ENCODE measurements at regions not wholly inside any gene's neighbourhood (a gene's known extent, or its start where the extent isn't known, plus 50 kb on each side); places are given as distances from the start of the nearest gene placed in this dataset.

DNA sequence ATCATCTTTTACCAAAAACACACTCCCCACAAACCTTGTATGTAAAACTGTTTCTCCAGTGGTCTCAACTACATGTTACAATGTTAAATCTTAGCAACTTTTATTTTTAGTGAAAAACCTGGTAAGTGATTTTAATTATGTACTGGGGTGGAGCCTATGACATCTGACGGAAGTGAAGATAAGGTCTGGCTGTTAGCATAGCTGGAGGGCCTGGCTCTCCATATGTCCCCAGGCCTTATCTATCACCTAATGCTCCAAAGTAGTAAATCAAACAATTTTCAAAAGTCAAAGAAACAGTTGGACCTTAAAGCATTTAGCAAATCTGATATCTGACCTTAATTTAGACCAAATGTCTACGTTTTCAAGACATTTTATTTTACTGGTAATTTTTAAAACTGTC, 173.6 kb upstream of the SMAD3 start (continued):
- TF ChIP-seq HSF4 (CRISPR knock-in tag; IDR thresholded peaks at IDR 0.05; ENCODE audit: borderline replicate concordance): no peak
- TF ChIP-seq, protein P1, sequence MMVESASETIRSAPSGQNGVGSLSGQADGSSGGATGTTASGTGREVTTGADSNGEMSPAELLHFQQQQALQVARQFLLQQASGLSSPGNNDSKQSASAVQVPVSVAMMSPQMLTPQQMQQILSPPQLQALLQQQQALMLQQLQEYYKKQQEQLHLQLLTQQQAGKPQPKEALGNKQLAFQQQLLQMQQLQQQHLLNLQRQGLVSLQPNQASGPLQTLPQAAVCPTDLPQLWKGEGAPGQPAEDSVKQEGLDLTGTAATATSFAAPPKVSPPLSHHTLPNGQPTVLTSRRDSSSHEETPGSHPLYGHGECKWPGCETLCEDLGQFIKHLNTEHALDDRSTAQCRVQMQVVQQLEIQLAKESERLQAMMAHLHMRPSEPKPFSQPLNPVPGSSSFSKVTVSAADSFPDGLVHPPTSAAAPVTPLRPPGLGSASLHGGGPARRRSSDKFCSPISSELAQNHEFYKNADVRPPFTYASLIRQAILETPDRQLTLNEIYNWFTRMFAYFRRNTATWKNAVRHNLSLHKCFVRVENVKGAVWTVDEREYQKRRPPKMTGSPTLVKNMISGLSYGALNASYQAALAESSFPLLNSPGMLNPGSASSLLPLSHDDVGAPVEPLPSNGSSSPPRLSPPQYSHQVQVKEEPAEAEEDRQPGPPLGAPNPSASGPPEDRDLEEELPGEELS (CRISPR knock-in tag; IDR thresholded peaks at IDR 0.05; ENCODE audit: borderline replicate concordance): no peak
- TF ChIP-seq, protein P2, sequence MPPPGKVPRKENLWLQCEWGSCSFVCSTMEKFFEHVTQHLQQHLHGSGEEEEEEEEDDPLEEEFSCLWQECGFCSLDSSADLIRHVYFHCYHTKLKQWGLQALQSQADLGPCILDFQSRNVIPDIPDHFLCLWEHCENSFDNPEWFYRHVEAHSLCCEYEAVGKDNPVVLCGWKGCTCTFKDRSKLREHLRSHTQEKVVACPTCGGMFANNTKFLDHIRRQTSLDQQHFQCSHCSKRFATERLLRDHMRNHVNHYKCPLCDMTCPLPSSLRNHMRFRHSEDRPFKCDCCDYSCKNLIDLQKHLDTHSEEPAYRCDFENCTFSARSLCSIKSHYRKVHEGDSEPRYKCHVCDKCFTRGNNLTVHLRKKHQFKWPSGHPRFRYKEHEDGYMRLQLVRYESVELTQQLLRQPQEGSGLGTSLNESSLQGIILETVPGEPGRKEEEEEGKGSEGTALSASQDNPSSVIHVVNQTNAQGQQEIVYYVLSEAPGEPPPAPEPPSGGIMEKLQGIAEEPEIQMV (tag; conservative IDR thresholded peaks at IDR 0.05; ENCODE audit: low read depth): no peak
- no peak for TF ChIP-seq HNRNPLL (IDR thresholded peaks at IDR 0.05; ENCODE audit: low read depth, low read length, poor library complexity, severe bottlenecking)
- TF ChIP-seq NCOA1 (IDR thresholded peaks at IDR 0.05; ENCODE audit: low read depth): no peak
- TF ChIP-seq CREBBP (IDR thresholded peaks at IDR 0.05; ENCODE audit: low read depth, low read length): no peak
- peak; percentile 51 for TF ChIP-seq HDAC3 (IDR thresholded peaks at IDR 0.05; ENCODE audit: borderline replicate concordance, partially characterized antibody)
- TF ChIP-seq, protein P3, sequence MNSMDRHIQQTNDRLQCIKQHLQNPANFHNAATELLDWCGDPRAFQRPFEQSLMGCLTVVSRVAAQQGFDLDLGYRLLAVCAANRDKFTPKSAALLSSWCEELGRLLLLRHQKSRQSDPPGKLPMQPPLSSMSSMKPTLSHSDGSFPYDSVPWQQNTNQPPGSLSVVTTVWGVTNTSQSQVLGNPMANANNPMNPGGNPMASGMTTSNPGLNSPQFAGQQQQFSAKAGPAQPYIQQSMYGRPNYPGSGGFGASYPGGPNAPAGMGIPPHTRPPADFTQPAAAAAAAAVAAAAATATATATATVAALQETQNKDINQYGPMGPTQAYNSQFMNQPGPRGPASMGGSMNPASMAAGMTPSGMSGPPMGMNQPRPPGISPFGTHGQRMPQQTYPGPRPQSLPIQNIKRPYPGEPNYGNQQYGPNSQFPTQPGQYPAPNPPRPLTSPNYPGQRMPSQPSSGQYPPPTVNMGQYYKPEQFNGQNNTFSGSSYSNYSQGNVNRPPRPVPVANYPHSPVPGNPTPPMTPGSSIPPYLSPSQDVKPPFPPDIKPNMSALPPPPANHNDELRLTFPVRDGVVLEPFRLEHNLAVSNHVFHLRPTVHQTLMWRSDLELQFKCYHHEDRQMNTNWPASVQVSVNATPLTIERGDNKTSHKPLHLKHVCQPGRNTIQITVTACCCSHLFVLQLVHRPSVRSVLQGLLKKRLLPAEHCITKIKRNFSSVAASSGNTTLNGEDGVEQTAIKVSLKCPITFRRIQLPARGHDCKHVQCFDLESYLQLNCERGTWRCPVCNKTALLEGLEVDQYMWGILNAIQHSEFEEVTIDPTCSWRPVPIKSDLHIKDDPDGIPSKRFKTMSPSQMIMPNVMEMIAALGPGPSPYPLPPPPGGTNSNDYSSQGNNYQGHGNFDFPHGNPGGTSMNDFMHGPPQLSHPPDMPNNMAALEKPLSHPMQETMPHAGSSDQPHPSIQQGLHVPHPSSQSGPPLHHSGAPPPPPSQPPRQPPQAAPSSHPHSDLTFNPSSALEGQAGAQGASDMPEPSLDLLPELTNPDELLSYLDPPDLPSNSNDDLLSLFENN (IDR thresholded peaks at IDR 0.05; ENCODE audit: low read depth in 2 of 2, low read length in 2 of 2): peak in 1 of 2 experiments; percentile 70; a peak in 2 of 4 replicates
- TF ChIP-seq, protein P4, sequence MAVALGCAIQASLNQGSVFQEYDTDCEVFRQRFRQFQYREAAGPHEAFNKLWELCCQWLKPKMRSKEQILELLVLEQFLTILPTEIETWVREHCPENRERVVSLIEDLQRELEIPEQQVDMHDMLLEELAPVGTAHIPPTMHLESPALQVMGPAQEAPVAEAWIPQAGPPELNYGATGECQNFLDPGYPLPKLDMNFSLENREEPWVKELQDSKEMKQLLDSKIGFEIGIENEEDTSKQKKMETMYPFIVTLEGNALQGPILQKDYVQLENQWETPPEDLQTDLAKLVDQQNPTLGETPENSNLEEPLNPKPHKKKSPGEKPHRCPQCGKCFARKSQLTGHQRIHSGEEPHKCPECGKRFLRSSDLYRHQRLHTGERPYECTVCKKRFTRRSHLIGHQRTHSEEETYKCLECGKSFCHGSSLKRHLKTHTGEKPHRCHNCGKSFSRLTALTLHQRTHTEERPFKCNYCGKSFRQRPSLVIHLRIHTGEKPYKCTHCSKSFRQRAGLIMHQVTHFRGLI (CRISPR knock-in tag; IDR thresholded peaks at IDR 0.05): no peak
- TF ChIP-seq U2AF1 (optimal IDR thresholded peaks at IDR 0.05; ENCODE audit: low read depth, low read length): no peak
- peak; percentile 40; the same call in 1 of the 2 replicates for TF ChIP-seq GATAD2B (IDR thresholded peaks at IDR 0.05; ENCODE audit: borderline replicate concordance)
- TF ChIP-seq SMARCE1 (IDR thresholded peaks at IDR 0.05): peak; percentile 73
- TF ChIP-seq CBX1 (IDR thresholded peaks at IDR 0.05; ENCODE audit: low read depth): no peak
- TF ChIP-seq ZNF224 (CRISPR knock-in tag; IDR thresholded peaks at IDR 0.05): no peak
- TF ChIP-seq NRF1 (conservative IDR thresholded peaks at IDR 0.05 in 1 of 2, IDR thresholded peaks at IDR 0.05 in 1 of 2): no peak
- TF ChIP-seq, protein P5, sequence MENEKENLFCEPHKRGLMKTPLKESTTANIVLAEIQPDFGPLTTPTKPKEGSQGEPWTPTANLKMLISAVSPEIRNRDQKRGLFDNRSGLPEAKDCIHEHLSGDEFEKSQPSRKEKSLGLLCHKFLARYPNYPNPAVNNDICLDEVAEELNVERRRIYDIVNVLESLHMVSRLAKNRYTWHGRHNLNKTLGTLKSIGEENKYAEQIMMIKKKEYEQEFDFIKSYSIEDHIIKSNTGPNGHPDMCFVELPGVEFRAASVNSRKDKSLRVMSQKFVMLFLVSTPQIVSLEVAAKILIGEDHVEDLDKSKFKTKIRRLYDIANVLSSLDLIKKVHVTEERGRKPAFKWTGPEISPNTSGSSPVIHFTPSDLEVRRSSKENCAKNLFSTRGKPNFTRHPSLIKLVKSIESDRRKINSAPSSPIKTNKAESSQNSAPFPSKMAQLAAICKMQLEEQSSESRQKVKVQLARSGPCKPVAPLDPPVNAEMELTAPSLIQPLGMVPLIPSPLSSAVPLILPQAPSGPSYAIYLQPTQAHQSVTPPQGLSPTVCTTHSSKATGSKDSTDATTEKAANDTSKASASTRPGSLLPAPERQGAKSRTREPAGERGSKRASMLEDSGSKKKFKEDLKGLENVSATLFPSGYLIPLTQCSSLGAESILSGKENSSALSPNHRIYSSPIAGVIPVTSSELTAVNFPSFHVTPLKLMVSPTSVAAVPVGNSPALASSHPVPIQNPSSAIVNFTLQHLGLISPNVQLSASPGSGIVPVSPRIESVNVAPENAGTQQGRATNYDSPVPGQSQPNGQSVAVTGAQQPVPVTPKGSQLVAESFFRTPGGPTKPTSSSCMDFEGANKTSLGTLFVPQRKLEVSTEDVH (IDR thresholded peaks at IDR 0.05; ENCODE audit: low read depth, partially characterized antibody): no peak
- TF ChIP-seq RBM39 (optimal IDR thresholded peaks at IDR 0.05; ENCODE audit: low read depth, low read length): no peak
